ENCODE measurements at regions not wholly inside any gene's neighbourhood (a gene's known extent, or its start where the extent isn't known, plus 50 kb on each side); places are given as distances from the start of the nearest gene placed in this dataset.

GRCh38 chr4:15262396-15262795, 165.4 kb upstream of the C1QTNF7 start:
- H3K4me2 ChIP-seq (ENCODE audit: insufficient read depth, low read length) = no peak overlapping the region
- no peaks in the 10 kb centered on the region for H4K20me1 ChIP-seq (ENCODE audit: insufficient read depth, low read length)
- no peak for TF ChIP-seq CTCF (IDR thresholded peaks at IDR 0.05; ENCODE audit: extremely low read depth, low read depth, low read length)
- no peak for DNase-seq (ENCODE audit: insufficient read length, low spot score, missing footprints)
- H3K79me2 ChIP-seq (ENCODE audit: insufficient read depth, low read length) = no peaks in the 10 kb centered on the region
- no peak overlapping the region for H3K27ac ChIP-seq (ENCODE audit: low read depth, low read length)
- no peak overlapping the region for H2AFZ ChIP-seq (ENCODE audit: low read length)
- H3K27me3 ChIP-seq (ENCODE audit: insufficient read depth, low read length) = peaks cover under 1% of the 10 kb centered on the region
- no peak overlapping the region for H3K4me3 ChIP-seq (ENCODE audit: insufficient read depth, low read length)
- no peaks in the 10 kb centered on the region for H3K4me1 ChIP-seq (ENCODE audit: insufficient read depth, low read length)
- no peaks in the 10 kb centered on the region for H3K9me3 ChIP-seq (ENCODE audit: low read depth, low read length)
- H3K36me3 ChIP-seq (ENCODE audit: insufficient read depth, low read length) = no peaks in the 10 kb centered on the region

- Histone ChIP-seq H4K20me1 (ENCODE audit: insufficient read depth, low read length) (no peaks in the 10 kb centered on the region), H3K9me3 (ENCODE audit: low read depth, low read length) (no peaks in the 10 kb centered on the region), H2AFZ (ENCODE audit: low read length) (no peak overlapping the region), H3K4me2 (ENCODE audit: insufficient read depth, low read length) (no peak overlapping the region), H3K27ac (ENCODE audit: low read depth, low read length) (no peak overlapping the region), H3K27me3 (ENCODE audit: insufficient read depth, low read length) (no peaks in the 10 kb centered on the region), H3K36me3 (ENCODE audit: insufficient read depth, low read length) (no peaks in the 10 kb centered on the region), H3K79me2 (ENCODE audit: insufficient read depth, low read length) (no peaks in the 10 kb centered on the region), H3K4me3 (ENCODE audit: insufficient read depth, low read length) (no peak overlapping the region), H3K4me1 (ENCODE audit: insufficient read depth, low read length) (no peaks in the 10 kb centered on the region)
- no peak for TF ChIP-seq CTCF (IDR thresholded peaks at IDR 0.05; ENCODE audit: extremely low read depth, low read depth, low read length)
- DNase-seq (ENCODE audit: insufficient read length, low spot score, missing footprints) = no peak
These were observed 157.6 kb upstream of the C1QTNF7 start for GRCh38 chr4:15270201-15270600.

GRCh38 chr4:15286041-15286440, 141.8 kb upstream of the C1QTNF7 start:
- TF ChIP-seq CTCF (IDR thresholded peaks at IDR 0.05; ENCODE audit: extremely low read depth, low read depth, low read length) = no peak
- H3K27me3 ChIP-seq (ENCODE audit: insufficient read depth, low read length) = peaks cover 2% of the 10 kb centered on the region

GRCh38 chr4:15291122-15291521, 136.7 kb upstream of the C1QTNF7 start:
- Histone ChIP-seq H3K4me3 (ENCODE audit: insufficient read depth, low read length) (no peak overlapping the region), H3K4me2 (ENCODE audit: insufficient read depth, low read length) (no peak overlapping the region), H4K20me1 (ENCODE audit: insufficient read depth, low read length) (no peaks in the 10 kb centered on the region), H3K9me3 (ENCODE audit: low read depth, low read length) (no peaks in the 10 kb centered on the region), H3K27ac (ENCODE audit: low read depth, low read length) (no peak overlapping the region), H3K36me3 (ENCODE audit: insufficient read depth, low read length) (no peaks in the 10 kb centered on the region), H2AFZ (ENCODE audit: low read length) (no peak overlapping the region), H3K4me1 (ENCODE audit: insufficient read depth, low read length) (no peaks in the 10 kb centered on the region), H3K27me3 (ENCODE audit: insufficient read depth, low read length) (peaks cover 2% of the 10 kb centered on the region), H3K79me2 (ENCODE audit: insufficient read depth, low read length) (no peaks in the 10 kb centered on the region)
- no peak for TF ChIP-seq CTCF (IDR thresholded peaks at IDR 0.05; ENCODE audit: extremely low read depth, low read depth, low read length)
- no peak for DNase-seq (ENCODE audit: insufficient read length, low spot score, missing footprints)

More at GRCh38 chr4:15286041-15286440, 141.8 kb upstream of the C1QTNF7 start:
- Histone ChIP-seq H3K9me3 (ENCODE audit: low read depth, low read length) (no peaks in the 10 kb centered on the region), H3K4me1 (ENCODE audit: insufficient read depth, low read length) (no peaks in the 10 kb centered on the region), H3K27ac (ENCODE audit: low read depth, low read length) (no peak overlapping the region), H2AFZ (ENCODE audit: low read length) (no peak overlapping the region), H3K4me2 (ENCODE audit: insufficient read depth, low read length) (no peak overlapping the region), H3K79me2 (ENCODE audit: insufficient read depth, low read length) (no peaks in the 10 kb centered on the region), H3K36me3 (ENCODE audit: insufficient read depth, low read length) (no peaks in the 10 kb centered on the region), H4K20me1 (ENCODE audit: insufficient read depth, low read length) (no peaks in the 10 kb centered on the region), H3K4me3 (ENCODE audit: insufficient read depth, low read length) (no peak overlapping the region)
- DNase-seq (ENCODE audit: insufficient read length, low spot score, missing footprints) = no peak
